Panc1 (cell line): ENCODE measurements at regions not wholly inside any gene's neighbourhood (a gene's known extent, or its start where the extent isn't known, plus 50 kb on each side); places are given as distances from the start of the nearest gene placed in this dataset.

Experiments used
- ATAC-seq: fragments of 200-7000 bp; cut with Tn5 transposase; 2 replicates; pipeline ENCODE4 v1.9.1; 2020; ENCODE audit warnings: mild to moderate bottlenecking, moderate library complexity
- BruUV-seq: library from RNA; stranded (reverse); fragments of 400-500 nt; replicated peaks from 2 replicates; lab custom pipeline; 2021; lab: Mats Ljungman, UMichigan
- CTCF ChIA-PET: fragments of 300-600 bp; sonication (Branson Sonifier 250); formaldehyde crosslinking; loops from one replicate; lab custom pipeline; 2022; ENCODE audit warnings: antibody characterized with exemption; lab: Charles Lee
- POLR2A ChIA-PET: fragments of 300-600 bp; sonication (Branson Sonifier 250); formaldehyde crosslinking; loops from one replicate; lab custom pipeline; 2022; ENCODE audit warnings: antibody characterized with exemption; lab: Charles Lee
- DNase-seq: peaks from one replicate; pipeline ENCODE4 v3.0.0-alpha.2; 2010; ENCODE audit warnings: low read depth, low spot score
- H3K27ac ChIP-seq: 2 replicates; pipeline ENCODE4 v1.5.1; 2011; ENCODE audit warnings: mild to moderate bottlenecking, low read length, inconsistent platforms
- H3K27me3 ChIP-seq: fragments of 200-500 bp; sonication (Bioruptor generic); 2 replicates; pipeline ENCODE4 v1.6.0; 2014; ENCODE audit warnings: low read length, inconsistent platforms; ENCODE audit not compliant: control insufficient read depth, insufficient read depth
- H3K36me3 ChIP-seq: fragments of 200-500 bp; sonication (Bioruptor generic); 2 replicates; pipeline ENCODE4 v1.5.1; 2014; ENCODE audit warnings: inconsistent platforms, mild to moderate bottlenecking, low read length, moderate library complexity; ENCODE audit not compliant: control insufficient read depth, insufficient read depth
- H3K4me1 ChIP-seq: 2 replicates; pipeline ENCODE4 v1.5.1; 2011; ENCODE audit warnings: inconsistent platforms, mild to moderate bottlenecking, low read length, moderate library complexity; ENCODE audit not compliant: control insufficient read depth, insufficient read depth
- H3K4me3 ChIP-seq, 2 experiments: 2 replicates each; pipeline ENCODE4 v1.5.1; 2011 to 2012; ENCODE audit warnings: low read depth in 2 of 2, low read length in 2 of 2, mild to moderate bottlenecking in 2 of 2, inconsistent platforms in 1 of 2, moderate library complexity in 1 of 2
- H3K9me3 ChIP-seq: fragments of 200-500 bp; sonication (Bioruptor generic); 2 replicates; pipeline ENCODE4 v1.5.1; 2014; ENCODE audit warnings: low read depth, mild to moderate bottlenecking, inconsistent platforms, low read length, moderate library complexity; ENCODE audit not compliant: control insufficient read depth, insufficient read depth
- CTCF ChIP-seq: fragments of 450-650 bp; IDR thresholded peaks from 2 replicates; pipeline ENCODE4 v1.5.1; 2017; ENCODE audit warnings: mild to moderate bottlenecking
- POLR2AphosphoS5 ChIP-seq: IDR thresholded peaks from 2 replicates; pipeline ENCODE4 v1.6.1; 2012; ENCODE audit warnings: mild to moderate bottlenecking, low read depth, low read length, moderate library complexity
- REST ChIP-seq, 2 experiments: IDR thresholded peaks; 2 replicates each; pipeline ENCODE4 v1.6.1; 2011 to 2012; ENCODE audit warnings: low read depth in 2 of 2, control low read depth in 1 of 2, low read length in 1 of 2, mild to moderate bottlenecking in 1 of 2, moderate library complexity in 1 of 2; ENCODE audit not compliant: insufficient read depth in 1 of 2
- SIN3A ChIP-seq: IDR thresholded peaks from 2 replicates; pipeline ENCODE4 v1.6.1; 2012; ENCODE audit warnings: low read depth, mild to moderate bottlenecking, low read length, moderate library complexity, borderline replicate concordance; ENCODE audit not compliant: insufficient read depth
- TCF7L2 ChIP-seq: IDR thresholded peaks from 2 replicates; pipeline ENCODE4 v1.6.1; 2011; ENCODE audit warnings: mild to moderate bottlenecking, low read depth, low read length, inconsistent platforms
- in situ Hi-C: cut with HindIII; loops from 2 replicates; pipeline ENCODE4 v1.10.0; 2016; ENCODE audit warnings: low sequenced_read_pairs, low pct_unique_long_range_greater_than_20kb
- intact Hi-C: fragments of 100-400 bp; cut with micrococcal nuclease; formaldehyde crosslinking; loops from one replicate; pipeline ENCODE4 v1.10.0; 2022; ENCODE audit not compliant: unreplicated experiment

GRCh38 chr5:54672871-54673270 is 155.3 kb downstream of the SNX18 start:
- ATAC-seq, result no peak
- POLR2A ChIA-PET, result no interaction called here
- Histone ChIP-seq H3K27ac (no peak overlapping the region), H3K36me3 (no peaks in the 10 kb centered on the region), H3K27me3 (no peaks in the 10 kb centered on the region), H3K4me3 (no peak overlapping the region), H3K9me3 (no peaks in the 10 kb centered on the region), H3K4me1 (no peaks in the 10 kb centered on the region)
- in situ Hi-C loops, result no loop called here
- no TSS peak for BruUV-seq
- no peak for DNase-seq
- CTCF ChIA-PET, result no interaction called here
- TF ChIP-seq REST (IDR thresholded peaks at IDR 0.05; ENCODE audit: insufficient read depth in 1 of 2, low read depth in 2 of 2, low read length in 1 of 2) (no peak), TCF7L2 (no peak), POLR2AphosphoS5 (no peak), SIN3A (no peak), CTCF (no peak)
- intact Hi-C loops, result no loop called here

- Histone ChIP-seq H3K4me1 (no peaks in the 10 kb centered on the region), H3K27ac (no peak overlapping the region), H3K4me3 (no peak overlapping the region), H3K9me3 (no peaks in the 10 kb centered on the region), H3K27me3 (no peaks in the 10 kb centered on the region), H3K36me3 (no peaks in the 10 kb centered on the region)
- no peak for DNase-seq
- intact Hi-C loops (no loop called here), in situ Hi-C loops (no loop called here)
- POLR2A ChIA-PET, result no interaction called here
- no TSS peak for BruUV-seq
- CTCF ChIA-PET, result no interaction called here
- ATAC-seq, result no peak
- TF ChIP-seq CTCF (no peak), TCF7L2 (no peak), POLR2AphosphoS5 (no peak), SIN3A (no peak), REST (IDR thresholded peaks at IDR 0.05; ENCODE audit: insufficient read depth in 1 of 2, low read depth in 2 of 2, low read length in 1 of 2) (no peak)
Observed at GRCh38 chr5:54671681-54672080, 154.1 kb downstream of the SNX18 start.
